ENCODE measurements at regions not wholly inside any gene's neighbourhood (a gene's known extent, or its start where the extent isn't known, plus 50 kb on each side); places are given as distances from the start of the nearest gene placed in this dataset.

DNA sequence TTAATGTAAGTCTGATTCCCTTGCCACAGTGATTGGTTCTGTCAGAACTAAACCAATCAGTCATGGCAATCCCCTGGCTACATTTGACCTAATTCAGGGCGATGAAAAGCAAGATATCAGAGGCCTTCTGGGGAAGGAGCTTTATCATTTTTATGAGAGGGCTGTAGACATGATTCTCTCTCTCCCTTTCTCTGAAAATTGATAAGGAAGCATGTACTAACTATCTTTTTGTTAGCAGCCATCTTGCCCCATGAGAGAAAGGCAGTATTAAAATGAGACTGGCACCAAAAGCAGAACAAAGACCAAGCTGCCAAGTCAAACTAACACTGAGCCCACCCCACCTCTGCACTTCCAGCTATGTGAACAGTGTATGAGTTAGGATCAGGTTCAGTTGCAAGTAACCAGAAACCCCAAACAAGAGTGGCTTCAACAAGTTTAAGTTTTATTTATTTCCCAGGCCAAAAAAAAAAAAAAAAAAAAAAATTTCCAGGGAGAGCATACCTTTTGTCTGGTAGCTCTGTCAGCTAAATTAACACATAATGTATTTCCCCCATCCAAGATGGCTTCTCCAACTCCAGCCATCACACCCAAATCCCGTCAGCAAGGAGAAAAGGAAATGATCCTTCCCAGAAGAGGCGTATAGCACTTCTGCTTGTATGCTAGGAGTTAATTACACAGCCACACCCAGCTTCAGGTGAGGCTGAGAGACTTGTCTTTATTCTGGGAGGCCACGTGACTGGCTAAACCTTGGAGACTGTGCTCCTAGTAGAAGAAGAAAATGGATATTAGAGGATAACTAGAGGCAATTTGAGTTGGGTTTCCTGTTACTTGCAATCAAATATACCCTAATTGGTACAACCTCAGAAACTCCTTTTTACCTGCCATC is 105.8 kb upstream of the RALGPS2 start:
- Histone ChIP-seq H3K4me3 (no peak overlapping the region), H3K27me3 (no peaks in the 10 kb centered on the region), H3K4me1 (no peaks in the 10 kb centered on the region), H3K36me3 (no peaks in the 10 kb centered on the region), H3K9me3 (no peaks in the 10 kb centered on the region), H3K27ac (no peak overlapping the region)
- no peak for TF ChIP-seq CTCF (IDR thresholded peaks at IDR 0.05)
- no peak for TF ChIP-seq POLR2A (IDR thresholded peaks at IDR 0.05)
- DNase-seq: no peak

GRCh38 chr1:178620584-178621475 is 104.2 kb upstream of the RALGPS2 start:
- Histone ChIP-seq H3K4me1 (no peaks in the 10 kb centered on the region), H3K4me3 (no peak overlapping the region), H3K27ac (no peak overlapping the region), H3K9me3 (no peaks in the 10 kb centered on the region), H3K27me3 (no peaks in the 10 kb centered on the region), H3K36me3 (no peaks in the 10 kb centered on the region)
- DNase-seq: no peak
- no peak for TF ChIP-seq POLR2A (IDR thresholded peaks at IDR 0.05)
- no peak for TF ChIP-seq CTCF (IDR thresholded peaks at IDR 0.05)

- no peak for DNase-seq
- TF ChIP-seq CTCF (IDR thresholded peaks at IDR 0.05): no peak
- TF ChIP-seq POLR2A (IDR thresholded peaks at IDR 0.05): no peak
- Histone ChIP-seq H3K27ac (no peak overlapping the region), H3K4me3 (no peak overlapping the region), H3K36me3 (no peaks in the 10 kb centered on the region), H3K27me3 (no peaks in the 10 kb centered on the region), H3K4me1 (no peaks in the 10 kb centered on the region), H3K9me3 (no peaks in the 10 kb centered on the region)
Observed at GRCh38 chr1:178621822-178622221, 103.2 kb upstream of the RALGPS2 start.

DNA sequence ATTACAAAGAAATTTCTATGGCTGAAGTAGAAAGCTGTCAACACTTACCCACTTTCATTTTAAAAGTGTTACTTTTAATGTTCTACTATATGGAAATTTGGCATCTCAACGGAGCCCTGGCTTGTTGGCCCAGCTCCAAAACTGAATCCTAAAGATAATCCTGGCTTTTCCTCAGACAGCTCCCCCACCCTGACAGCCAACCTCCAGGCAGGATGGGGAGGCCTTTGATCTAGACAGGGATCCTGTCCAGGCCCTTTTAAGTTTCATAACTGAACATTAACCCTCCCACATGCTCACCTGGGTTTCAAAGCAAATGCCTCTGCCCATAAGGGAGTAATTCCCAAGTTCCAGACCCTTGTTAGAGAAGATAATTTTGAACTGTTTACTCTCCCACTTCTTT is 99.3 kb upstream of the RALGPS2 start:
- H3K9me3 ChIP-seq: no peaks in the 10 kb centered on the region
- no peak for DNase-seq

GRCh38 chr1:178627037-178627436 is 98.0 kb upstream of the RALGPS2 start:
- no peaks in the 10 kb centered on the region for H3K9me3 ChIP-seq
- TF ChIP-seq CTCF (IDR thresholded peaks at IDR 0.05) (no peak), POLR2A (IDR thresholded peaks at IDR 0.05) (no peak)
- H3K27ac ChIP-seq: no peak overlapping the region
- no peaks in the 10 kb centered on the region for H3K4me1 ChIP-seq
- DNase-seq: no peak
- no peaks in the 10 kb centered on the region for H3K36me3 ChIP-seq
- H3K4me3 ChIP-seq: no peak overlapping the region
- H3K27me3 ChIP-seq: no peaks in the 10 kb centered on the region

More for the DNA sequence above, 99.3 kb upstream of the RALGPS2 start:
- TF ChIP-seq CTCF (IDR thresholded peaks at IDR 0.05): no peak
- TF ChIP-seq POLR2A (IDR thresholded peaks at IDR 0.05): no peak
- Histone ChIP-seq H3K4me3 (no peak overlapping the region), H3K27ac (no peak overlapping the region), H3K4me1 (no peaks in the 10 kb centered on the region), H3K27me3 (no peaks in the 10 kb centered on the region), H3K36me3 (no peaks in the 10 kb centered on the region)

Measured in Peyer's patch (tissue), 4 donors.